ENCODE measurements at regions not wholly inside any gene's neighbourhood (a gene's known extent, or its start where the extent isn't known, plus 50 kb on each side); places are given as distances from the start of the nearest gene placed in this dataset.
A peak's percentile ranks its signal among the peaks of the same experiment; 100 is the strongest.

GRCh38 chr12:85448031-85448430, 168.0 kb downstream of the ALX1 start:
- Histone ChIP-seq H3K79me2 (no peaks in the 10 kb centered on the region), H3K4me2 (no peak overlapping the region), H3K36me3 (replicated peaks; ENCODE audit: insufficient read depth, low read depth) (no peaks in the 10 kb centered on the region), H3K27me3 (no peaks in the 10 kb centered on the region), H2AFZ (no peak overlapping the region), H3K4me1 (ENCODE audit: insufficient read depth) (no peaks in the 10 kb centered on the region), H4K20me1 (ENCODE audit: insufficient read depth, poor library complexity, severe bottlenecking) (no peaks in the 10 kb centered on the region), H3K9me3 (ENCODE audit: low read depth) (no peaks in the 10 kb centered on the region), H3K4me3 (no peak overlapping the region), H3K27ac (no peak overlapping the region), H3K9me2 (replicated peaks; ENCODE audit: insufficient read depth) (no peaks in the 10 kb centered on the region)
- no peak for DNase-seq (ENCODE audit: low spot score)
- WGBS (ENCODE audit: low lambda C conversion rate, missing lambda C conversion rate), result 82% methylated on average over 1 of the region's 1 CpG
- TF ChIP-seq EZH2 (IDR thresholded peaks at IDR 0.05; ENCODE audit: borderline replicate concordance) (no peak), EZH2phosphoT487 (IDR thresholded peaks at IDR 0.05; ENCODE audit: low read depth, severe bottlenecking, unreplicated experiment) (no peak), CTCF (IDR thresholded peaks at IDR 0.05; ENCODE audit: poor library complexity) (no peak)

GRCh38 chr12:85448548-85449139, 168.6 kb downstream of the ALX1 start:
- no peaks in the 10 kb centered on the region for H4K20me1 ChIP-seq (ENCODE audit: insufficient read depth, poor library complexity, severe bottlenecking)
- no peaks in the 10 kb centered on the region for H3K36me3 ChIP-seq (replicated peaks; ENCODE audit: insufficient read depth, low read depth)
- H3K4me1 ChIP-seq (ENCODE audit: insufficient read depth), result no peaks in the 10 kb centered on the region
- TF ChIP-seq CTCF (IDR thresholded peaks at IDR 0.05; ENCODE audit: poor library complexity) (peak; percentile 77), EZH2phosphoT487 (IDR thresholded peaks at IDR 0.05; ENCODE audit: low read depth, severe bottlenecking, unreplicated experiment) (no peak), EZH2 (IDR thresholded peaks at IDR 0.05; ENCODE audit: borderline replicate concordance) (no peak)
- H3K79me2 ChIP-seq, result no peaks in the 10 kb centered on the region
- H3K9me2 ChIP-seq (replicated peaks; ENCODE audit: insufficient read depth), result no peaks in the 10 kb centered on the region
- no peak overlapping the region for H3K4me2 ChIP-seq
- no peaks in the 10 kb centered on the region for H3K27me3 ChIP-seq
- 54% methylated on average over 4 of the region's 4 CpGs for WGBS (ENCODE audit: low lambda C conversion rate, missing lambda C conversion rate)
- H3K9me3 ChIP-seq (ENCODE audit: low read depth), result no peaks in the 10 kb centered on the region
- no peak overlapping the region for H3K4me3 ChIP-seq
- no peak overlapping the region for H2AFZ ChIP-seq
- peak; percentile 29 for DNase-seq (ENCODE audit: low spot score)
- H3K27ac ChIP-seq, result no peak overlapping the region

GRCh38 chr12:85457016-85457415, 177.0 kb downstream of the ALX1 start:
- no peak overlapping the region for H2AFZ ChIP-seq
- H3K9me3 ChIP-seq (ENCODE audit: low read depth), result no peaks in the 10 kb centered on the region
- no peaks in the 10 kb centered on the region for H3K4me1 ChIP-seq (ENCODE audit: insufficient read depth)
- no peaks in the 10 kb centered on the region for H3K9me2 ChIP-seq (replicated peaks; ENCODE audit: insufficient read depth)
- no peaks in the 10 kb centered on the region for H3K36me3 ChIP-seq (replicated peaks; ENCODE audit: insufficient read depth, low read depth)
- no peak overlapping the region for H3K4me3 ChIP-seq
- no peak overlapping the region for H3K4me2 ChIP-seq
- no peaks in the 10 kb centered on the region for H3K27me3 ChIP-seq
- no peaks in the 10 kb centered on the region for H3K79me2 ChIP-seq
- H3K27ac ChIP-seq, result no peak overlapping the region
- no peak for TF ChIP-seq EZH2 (IDR thresholded peaks at IDR 0.05; ENCODE audit: borderline replicate concordance)
- no peak for TF ChIP-seq CTCF (IDR thresholded peaks at IDR 0.05; ENCODE audit: poor library complexity)
- TF ChIP-seq EZH2phosphoT487 (IDR thresholded peaks at IDR 0.05; ENCODE audit: low read depth, severe bottlenecking, unreplicated experiment), result no peak
- WGBS (ENCODE audit: low lambda C conversion rate, missing lambda C conversion rate), result 89% methylated on average over 1 of the region's 1 CpG
- no peaks in the 10 kb centered on the region for H4K20me1 ChIP-seq (ENCODE audit: insufficient read depth, poor library complexity, severe bottlenecking)
- DNase-seq (ENCODE audit: low spot score), result no peak
